HG03135 (cell line): ENCODE measurements at regions not wholly inside any gene's neighbourhood (a gene's known extent, or its start where the extent isn't known, plus 50 kb on each side); places are given as distances from the start of the nearest gene placed in this dataset.

Source experiments
- ATAC-seq: cut with Tn5 transposase; IDR thresholded peaks from one replicate; pipeline ENCODE4 v1.9.1; 2021; ENCODE audit warnings: mild to moderate bottlenecking, moderate library complexity; ENCODE audit not compliant: unreplicated experiment

DNA sequence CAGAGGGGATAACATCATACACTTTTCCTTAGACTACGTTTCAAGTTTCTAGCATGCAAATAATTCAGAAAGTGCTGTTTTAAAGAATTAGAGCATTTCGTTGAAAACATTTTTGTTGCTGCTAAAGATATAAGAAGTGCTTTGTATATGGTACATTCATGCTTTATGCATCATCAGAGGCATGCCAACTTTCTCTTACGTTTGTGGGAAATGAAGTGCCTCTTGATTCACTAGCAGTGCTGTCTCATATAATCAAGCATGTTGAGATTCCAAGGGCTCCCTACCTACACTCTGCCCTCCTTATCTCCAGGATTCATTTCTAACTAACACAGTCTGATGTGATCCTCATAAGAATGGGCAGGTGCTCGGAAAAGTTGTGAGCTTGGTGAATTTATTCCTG, 748.6 kb upstream of the DDX18 start:
- ATAC-seq: no peak

DNA sequence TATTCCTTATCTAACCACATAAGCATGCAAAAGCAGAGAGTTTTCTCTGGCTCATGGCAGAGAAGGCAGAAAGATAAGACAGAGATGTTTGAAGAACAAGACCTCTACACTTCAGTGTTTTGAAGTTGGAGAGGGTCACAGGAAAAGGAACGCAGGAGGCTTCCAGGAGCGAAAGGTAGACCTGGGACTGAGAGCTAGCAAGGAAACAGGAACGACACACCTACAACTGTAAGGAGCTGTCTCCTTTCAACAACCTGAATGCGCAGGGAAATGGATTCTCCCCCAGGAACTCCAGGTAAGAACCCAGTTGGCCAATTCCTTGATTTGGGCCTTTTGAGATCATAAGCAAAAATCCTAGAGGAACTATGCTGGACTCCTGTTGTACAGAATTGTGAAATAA, 746.6 kb upstream of the DDX18 start:
- ATAC-seq: no peak

DNA sequence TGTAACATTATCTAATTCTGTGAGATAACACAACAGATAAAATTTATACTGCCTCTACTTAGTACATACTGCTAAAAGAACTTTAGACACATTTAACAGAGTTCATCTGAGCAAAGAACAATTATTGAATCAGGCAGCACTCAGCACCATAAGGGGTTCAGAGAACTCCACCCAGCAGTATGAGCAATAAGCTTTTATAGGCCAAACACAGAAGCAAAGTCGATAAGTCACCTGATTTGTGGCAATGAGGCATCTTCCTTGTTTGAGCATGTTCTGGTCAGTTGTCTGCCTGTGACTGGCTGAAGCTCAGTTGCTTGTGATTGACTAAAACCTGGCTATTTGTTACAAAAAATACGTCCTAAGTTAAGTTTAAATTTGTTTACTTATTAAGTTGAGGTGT, 746.1 kb upstream of the DDX18 start:
- no peak for ATAC-seq

DNA sequence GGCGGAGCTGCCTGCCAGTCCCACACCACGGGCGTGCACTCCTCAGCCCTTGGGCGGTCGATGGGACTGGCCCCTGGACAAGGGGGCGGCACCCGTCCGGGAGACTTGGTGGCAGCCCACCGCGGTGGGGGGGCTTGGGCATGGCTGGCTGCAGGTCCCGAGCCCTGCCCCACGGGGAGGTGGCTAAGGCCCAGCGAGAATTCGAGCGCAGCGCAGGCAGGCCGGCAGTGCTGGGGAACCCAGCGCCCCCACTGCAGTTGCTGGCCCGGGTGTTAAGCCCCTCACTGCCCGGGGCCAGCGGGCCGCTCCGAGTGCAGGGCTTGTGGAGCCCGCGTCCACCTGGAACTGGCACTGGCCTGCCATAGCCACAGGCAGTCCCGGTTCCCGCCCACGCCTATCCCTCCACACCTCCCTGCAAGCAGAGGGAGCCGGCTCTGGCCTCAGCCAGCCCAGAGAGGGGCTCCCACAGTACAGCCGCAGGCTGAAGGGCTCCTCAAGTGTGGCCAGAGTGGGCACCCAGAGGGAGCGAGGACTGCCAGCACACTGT, 742.9 kb upstream of the DDX18 start:
- no peak for ATAC-seq

DNA sequence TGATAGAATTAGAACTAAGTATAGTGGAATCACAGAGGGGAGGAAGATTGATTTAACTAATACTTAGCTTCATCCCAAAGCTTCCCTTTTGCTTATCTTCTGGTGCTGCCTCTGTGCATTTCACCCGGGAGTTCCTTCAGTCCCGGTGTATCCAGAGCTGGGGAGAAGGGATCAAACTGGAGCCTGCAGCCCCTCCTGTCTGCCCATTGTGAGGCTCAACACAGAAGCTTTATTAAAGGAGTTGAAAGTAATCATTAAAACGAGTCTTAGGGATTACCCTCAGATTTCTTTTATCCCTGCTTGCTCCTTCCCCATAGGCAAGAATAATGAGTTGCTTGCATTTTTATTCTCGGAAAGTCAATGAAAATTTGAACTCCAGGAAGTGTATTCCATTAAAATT, 739.7 kb upstream of the DDX18 start:
- no peak for ATAC-seq

DNA sequence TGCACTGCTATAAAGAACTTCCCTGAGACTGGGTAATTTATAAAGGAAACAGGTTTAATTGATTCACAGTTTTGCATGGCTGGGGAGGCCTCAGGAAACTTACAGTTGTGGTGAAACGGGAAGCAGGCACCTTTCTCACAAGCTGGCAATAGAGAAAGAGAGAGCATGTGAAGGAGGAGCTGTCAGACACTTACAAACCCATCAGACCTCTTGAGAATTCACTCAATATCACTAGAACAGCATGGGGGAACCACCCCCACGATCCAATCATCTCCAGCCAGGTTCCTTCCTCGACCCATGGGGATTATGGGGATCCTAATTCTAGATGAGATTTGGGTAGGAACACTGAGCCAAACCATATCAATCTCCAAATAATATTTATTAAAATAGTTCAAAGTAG, 729.2 kb upstream of the DDX18 start:
- ATAC-seq: no peak

DNA sequence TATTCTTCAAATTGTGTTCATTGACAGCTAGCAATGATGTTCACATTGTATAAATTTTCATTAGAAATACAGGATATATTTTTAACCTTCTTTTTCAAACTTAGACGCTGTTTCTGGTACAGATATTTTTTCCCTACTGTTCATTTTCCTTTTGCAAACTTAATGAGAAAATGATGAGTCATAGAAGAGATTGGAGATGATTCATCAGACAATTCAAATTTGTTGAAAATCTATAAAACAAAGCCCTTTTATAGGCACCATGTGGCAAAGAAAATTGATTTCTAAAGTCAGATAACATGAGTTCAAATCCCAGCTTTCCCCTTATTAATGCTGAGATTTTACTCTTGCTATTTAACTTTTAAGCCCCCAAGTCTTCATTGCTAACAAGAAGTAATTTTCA, 728.8 kb upstream of the DDX18 start:
- no peak for ATAC-seq

DNA sequence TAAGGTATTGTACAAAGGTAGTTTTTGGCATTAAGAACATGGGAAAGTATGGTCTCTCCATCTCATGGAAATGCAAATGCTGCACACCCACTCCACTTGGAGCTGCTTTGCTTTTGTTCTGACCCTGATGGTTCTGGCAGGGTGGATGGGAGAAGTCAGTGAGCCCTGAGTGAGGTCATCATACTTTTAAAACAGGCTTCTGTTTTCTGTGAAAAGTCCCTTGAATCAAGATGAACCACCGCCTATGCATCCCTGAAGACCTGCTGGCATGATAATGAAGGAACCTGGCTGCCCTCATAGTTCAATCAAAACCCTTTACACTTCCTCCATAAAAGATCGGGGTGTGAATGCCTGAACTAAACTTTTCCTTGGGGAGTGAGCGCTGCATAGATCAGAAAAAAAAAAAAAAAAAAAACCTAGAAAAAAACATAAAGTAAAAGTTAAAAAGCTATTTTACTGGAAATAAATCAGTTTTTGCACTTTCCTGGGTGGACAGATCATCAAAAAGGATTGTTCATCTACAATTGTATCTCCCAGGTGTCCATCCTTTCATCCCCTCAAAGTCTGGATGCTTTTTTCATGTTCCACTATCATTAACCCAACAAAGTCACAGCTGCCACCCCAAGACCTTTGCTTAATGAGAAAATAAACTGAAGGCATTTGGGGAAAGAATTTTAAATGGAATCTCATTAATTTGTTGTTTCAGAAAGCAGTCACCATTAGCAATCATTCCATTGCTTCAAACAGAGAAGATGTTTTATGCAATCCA, 728.1 kb upstream of the DDX18 start:
- ATAC-seq: no peak

DNA sequence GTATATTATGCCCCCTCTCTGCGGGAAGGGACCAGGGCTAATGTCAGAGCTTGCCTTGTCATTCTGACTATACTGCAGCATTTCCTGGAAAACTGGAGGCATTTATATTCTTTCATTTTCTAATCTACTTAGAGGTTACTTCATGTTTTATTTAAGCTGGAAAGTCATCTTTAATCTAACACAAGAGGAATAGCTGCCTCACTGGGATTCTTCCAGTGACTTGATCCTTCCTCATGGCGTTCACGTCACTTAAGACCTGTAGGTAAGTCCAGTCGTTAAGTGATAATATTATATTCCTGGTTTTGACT, 727.6 kb upstream of the DDX18 start:
- no peak for ATAC-seq

DNA sequence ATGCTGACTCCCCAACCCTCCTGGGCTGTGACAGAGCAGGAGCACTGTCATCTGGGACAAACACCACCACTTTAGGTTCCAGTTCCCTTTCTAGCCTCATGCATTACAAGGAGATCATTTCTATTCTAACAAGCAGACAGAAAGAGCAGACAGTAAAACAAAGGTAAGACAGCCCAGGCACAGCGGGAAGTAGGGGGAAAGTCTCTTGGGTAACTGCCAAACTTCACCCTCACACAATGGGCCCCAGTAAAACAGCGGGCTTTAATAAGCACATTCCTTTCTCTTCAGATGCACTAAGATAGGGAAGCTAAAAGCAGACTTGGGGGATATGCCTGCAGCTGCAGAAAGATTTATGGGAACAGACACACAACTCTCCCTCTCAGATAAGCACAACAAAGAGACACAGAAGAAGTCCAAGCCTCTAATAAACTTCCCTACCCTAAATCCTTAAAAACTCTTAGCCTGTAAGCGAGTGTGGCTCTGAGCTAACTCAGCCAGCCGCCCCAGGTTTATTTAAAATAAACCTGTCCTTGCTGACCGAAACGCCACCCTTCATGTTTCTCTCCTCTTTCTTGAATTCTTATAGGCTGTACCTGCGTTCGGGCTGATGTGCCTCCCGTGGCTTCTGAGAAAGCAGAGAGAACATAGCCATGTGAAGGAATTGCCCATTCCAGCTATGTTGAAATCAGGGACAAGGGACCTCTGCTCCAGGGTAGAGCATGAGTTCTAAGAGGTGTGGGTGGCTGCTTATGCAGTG, 726.8 kb upstream of the DDX18 start:
- no peak for ATAC-seq

DNA sequence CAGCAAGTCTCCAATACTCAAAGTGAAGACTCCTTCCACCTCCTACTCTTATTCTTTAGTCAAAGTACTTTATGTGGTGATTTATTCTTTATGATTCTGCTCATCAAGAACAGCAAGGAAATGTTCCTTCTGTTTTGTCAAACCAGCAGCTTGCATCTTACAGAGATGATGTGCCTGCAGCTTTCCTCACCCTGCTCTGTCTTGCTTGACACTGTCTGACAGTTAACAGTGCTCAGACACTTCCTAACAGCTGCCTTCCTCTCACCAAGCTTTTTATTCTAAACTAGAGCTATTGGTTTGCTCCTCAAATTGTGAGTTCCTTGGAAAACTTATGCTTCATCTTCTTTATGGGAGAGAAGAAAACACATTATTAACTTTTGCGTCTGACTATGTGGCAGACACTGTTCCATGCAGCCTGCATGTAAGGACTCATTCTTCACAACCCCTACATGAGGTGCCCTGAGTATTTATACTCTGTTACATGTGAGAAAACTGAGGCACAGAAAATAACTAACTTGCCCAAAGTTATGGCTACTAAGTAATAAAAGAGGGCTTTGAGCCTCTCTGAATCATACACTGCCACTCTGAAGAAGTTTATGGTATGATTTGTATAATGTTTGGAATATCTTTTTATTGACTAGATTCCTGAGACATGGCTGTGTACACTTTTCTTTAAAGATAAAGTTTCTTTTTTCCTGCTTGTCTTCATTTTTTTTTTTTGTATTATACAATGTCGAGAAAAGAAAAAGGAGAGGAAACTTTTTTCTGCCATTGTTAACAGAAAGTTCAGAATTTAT, 723.3 kb upstream of the DDX18 start:
- ATAC-seq: no peak

DNA sequence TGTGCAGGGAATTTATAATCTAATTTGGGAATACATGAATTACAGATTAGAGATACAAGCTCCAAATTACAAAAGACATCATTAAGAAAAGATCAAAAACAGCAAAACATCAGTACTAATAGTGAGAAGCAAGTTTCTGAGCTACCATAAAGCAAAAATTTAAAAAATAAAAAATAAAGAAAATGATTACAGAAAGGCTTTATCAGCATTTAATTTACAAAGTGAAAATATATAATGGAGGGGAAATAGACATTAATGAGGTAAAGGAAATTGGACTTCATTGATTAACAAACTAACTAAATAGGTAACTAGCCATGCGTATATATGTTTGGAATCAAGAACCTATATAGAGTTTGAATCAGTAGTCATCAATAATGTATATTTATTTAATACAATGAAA, 712.9 kb upstream of the DDX18 start:
- ATAC-seq: no peak

DNA sequence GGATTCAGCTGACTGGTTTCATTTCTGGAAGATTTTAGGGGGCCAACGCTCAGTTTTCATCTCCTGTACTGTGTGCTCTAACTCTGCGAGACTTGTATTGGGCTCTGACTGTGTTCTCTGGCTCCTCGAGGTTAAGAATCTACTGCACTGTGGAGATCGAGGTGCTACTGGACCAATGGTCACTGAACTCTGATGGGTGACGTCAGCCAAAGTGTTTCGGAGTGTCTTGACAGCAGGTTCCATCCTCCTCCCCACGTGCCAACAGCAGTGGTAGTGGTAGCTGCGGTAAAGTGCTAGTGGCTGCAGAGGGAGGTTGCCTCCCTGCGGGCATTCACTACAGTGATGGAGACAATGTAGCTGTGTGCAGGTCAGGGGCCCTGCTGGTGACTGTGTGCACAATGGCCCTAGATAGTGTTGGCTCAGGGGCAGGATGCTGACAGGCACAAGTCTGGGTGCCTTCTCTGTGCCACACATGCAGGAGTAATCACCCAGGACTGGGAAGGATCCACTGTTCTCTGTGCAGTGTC, 705.7 kb upstream of the DDX18 start:
- no peak for ATAC-seq

DNA sequence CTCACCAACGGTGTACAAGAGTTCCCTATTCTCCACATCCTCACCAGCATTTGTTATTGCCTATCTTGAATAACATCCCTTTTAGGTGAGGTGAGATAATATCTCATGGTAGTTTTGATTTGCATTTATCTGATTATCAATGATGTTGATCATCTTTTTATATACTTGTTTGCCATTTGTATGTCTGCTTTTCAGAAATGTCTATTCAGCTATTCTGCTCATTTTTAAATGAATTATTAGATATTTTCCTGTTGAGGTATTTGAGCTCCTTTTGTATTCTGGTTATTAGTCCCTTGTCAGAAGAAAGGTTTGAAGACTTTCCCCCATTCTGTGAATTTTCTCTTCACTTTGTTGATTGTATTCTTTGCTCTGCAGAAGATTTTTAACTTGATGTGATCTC, 695.5 kb upstream of the DDX18 start:
- ATAC-seq: no peak

DNA sequence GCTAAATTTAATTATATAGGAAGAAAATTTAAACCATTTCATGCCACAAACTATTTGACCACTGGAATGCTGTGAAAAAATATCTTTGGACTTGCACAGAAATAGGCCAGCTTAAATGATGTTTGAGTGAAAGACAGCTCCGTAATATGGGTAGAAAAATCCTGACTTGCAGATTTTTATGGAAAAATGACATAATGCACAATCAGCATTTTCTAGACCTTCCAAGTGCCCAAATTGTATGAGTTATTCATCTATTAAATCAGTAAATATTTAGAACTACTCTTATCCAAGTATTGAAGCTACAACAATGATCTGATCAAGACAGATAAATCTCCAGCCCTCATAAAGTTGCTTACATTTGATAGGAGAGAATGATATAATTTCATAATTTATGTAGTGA, 691.1 kb upstream of the DDX18 start:
- ATAC-seq: no peak

DNA sequence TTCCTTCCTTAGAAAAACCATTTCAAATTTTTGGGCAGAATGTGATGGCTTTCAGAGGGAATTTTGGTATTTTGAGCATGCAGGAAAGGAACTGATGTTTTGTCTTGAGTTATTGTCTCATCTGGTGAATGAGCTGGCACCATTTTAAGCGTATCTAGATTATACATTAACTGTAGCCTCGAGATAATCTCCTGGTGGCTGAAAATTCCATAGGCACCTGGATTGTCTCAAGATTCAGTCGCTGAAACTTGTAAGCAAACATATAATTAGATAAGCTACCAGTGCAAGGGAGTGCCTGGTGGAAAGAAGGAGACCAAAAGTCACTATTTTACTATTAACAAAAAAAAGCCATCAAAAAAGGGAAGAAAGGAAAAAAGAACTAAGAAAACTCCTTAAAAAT, 687.8 kb upstream of the DDX18 start:
- ATAC-seq: no peak

DNA sequence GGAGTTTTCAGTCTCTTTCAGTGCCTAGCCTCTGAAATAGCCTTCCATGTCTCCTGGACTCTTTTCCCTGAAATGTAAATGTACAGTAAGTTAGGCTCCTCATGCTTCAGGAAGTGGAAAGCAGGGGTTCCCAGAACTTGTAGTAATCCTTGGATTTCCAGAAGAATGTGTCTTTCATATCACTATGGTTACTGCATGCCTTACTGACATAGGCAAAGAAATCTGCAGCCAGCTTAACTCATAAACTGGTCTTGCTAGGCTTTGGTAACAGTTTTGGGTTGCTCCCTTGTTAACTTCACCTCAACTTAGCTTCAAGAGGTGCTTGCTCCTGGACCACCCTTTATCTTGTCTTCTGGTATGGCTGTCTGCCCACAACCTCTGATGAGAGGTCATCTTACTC, 686.8 kb upstream of the DDX18 start:
- no peak for ATAC-seq

DNA sequence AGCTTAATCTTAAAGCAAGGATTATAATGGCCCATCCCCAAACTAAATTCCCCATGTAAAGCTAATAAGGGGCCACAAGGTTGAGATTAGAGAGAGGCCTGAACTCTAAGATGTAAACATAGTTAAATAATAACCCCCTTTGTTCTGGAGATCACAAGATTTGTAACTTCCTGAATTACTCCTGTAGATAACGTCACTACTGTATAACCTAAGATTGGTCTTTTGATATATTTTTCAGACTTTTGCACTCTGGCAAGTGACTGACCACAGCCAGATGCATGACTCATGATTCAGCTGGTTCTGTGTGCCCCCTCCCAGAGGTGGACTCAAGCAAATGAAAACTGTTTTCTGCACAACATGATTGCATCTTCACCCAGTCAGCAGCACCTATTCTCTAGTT, 686.0 kb upstream of the DDX18 start:
- ATAC-seq: no peak

DNA sequence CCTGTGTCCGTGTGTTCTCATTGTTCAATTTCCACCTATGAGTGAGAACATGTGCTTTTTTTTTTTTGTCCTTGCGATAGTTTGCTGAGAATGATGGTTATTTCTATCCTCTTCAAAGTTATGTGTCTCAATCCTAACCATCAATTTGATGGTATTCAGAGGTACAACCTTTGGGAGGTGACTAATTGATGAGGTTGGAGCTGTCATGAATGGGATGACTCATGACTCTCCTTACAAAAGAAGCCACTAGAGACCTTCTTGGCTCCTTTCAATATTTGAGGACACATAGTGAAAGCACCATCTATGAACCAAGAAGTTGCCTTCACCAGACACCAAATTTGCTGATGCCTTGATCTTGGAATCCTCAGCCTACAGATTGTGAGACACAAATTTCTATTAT, 677.1 kb upstream of the DDX18 start:
- no peak for ATAC-seq

DNA sequence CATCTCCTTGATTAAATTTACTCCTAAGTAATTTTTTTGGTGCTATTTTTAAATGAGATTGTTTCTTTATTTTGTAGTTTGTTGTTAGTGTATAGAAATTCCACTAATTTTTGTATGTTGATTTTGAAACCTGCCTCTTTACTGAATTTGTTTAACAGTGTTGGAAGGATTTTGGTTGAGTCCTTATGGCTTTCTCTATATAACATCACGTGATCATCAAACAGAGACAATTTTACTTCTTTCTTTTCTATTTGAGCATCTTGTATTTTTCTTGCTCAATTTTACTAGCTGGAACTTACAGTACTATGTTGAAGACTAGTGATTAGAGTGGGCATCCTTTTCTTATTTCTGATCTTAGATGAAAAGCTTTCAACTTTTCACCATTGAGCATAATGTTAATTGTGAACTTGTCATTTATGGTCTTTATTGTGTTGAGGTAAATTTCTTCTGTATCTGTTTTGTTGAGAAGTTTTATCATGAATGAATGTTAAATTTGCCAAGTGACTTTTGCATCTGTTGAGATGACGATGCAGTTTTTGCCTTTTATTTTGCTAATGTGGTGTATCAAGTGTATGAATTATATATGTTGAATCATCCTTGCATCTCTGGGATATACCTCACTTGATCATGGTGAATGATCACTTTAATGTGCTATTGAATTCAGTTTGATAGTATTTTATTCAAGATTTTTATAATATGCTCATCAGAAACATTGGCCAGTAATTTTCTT, 645.3 kb upstream of the DDX18 start:
- ATAC-seq: no peak

DNA sequence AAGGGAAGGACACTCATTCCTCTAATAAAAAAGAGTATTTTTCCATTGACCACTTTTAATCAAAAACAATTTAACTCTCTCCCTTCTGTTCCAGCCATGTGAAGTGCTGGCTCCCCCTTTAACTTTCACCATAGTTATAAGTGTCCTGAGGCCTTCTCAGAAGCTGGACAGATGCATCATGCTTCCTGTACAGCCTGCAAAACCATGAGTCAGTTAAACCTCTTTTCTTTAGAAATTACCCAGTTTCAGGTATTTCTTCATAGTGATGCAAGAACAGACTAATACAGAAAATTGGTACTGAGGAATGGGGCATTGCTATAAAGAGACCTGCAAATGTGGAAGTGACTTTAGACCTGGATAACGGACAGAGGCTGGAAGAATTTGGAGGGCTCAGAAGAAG, 643.6 kb upstream of the DDX18 start:
- ATAC-seq: no peak
